GM12872 (cell line): ENCODE measurements at regions not wholly inside any gene's neighbourhood (a gene's known extent, or its start where the extent isn't known, plus 50 kb on each side); places are given as distances from the start of the nearest gene placed in this dataset.
A peak's percentile ranks its signal among the peaks of the same experiment; 100 is the strongest.

Source experiments
- TF ChIP-seq, protein P1 (sequence below): IDR thresholded peaks from 3 replicates; pipeline ENCODE4 v1.5.1; 2011; ENCODE audit warnings: low read depth, mild to moderate bottlenecking, low read length, moderate library complexity; ENCODE audit not compliant: insufficient read depth

DNA sequence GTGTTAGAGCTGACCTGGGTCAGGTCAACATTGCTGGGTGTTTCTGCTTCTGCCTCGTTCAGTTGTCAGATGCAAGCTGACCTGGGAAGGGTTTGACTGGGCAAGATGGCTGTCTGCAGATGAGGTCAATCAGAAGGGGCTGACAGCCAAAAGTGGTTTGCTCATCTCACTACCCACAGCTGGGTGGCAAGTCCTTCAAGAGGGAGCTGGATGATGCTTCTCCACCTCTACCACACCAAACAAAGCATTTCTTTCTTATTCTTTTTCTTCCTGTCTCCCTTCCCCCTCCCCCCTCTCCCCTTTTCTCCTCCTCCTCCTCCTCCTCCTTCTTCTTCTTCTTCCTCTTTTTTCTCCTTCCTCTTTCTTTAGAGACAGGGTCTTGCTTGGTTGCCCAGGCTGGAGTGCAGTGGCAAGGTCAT lies 268.2 kb upstream of the PLEKHG7 start:
- TF ChIP-seq, protein P1, sequence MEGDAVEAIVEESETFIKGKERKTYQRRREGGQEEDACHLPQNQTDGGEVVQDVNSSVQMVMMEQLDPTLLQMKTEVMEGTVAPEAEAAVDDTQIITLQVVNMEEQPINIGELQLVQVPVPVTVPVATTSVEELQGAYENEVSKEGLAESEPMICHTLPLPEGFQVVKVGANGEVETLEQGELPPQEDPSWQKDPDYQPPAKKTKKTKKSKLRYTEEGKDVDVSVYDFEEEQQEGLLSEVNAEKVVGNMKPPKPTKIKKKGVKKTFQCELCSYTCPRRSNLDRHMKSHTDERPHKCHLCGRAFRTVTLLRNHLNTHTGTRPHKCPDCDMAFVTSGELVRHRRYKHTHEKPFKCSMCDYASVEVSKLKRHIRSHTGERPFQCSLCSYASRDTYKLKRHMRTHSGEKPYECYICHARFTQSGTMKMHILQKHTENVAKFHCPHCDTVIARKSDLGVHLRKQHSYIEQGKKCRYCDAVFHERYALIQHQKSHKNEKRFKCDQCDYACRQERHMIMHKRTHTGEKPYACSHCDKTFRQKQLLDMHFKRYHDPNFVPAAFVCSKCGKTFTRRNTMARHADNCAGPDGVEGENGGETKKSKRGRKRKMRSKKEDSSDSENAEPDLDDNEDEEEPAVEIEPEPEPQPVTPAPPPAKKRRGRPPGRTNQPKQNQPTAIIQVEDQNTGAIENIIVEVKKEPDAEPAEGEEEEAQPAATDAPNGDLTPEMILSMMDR, result no peak

DNA sequence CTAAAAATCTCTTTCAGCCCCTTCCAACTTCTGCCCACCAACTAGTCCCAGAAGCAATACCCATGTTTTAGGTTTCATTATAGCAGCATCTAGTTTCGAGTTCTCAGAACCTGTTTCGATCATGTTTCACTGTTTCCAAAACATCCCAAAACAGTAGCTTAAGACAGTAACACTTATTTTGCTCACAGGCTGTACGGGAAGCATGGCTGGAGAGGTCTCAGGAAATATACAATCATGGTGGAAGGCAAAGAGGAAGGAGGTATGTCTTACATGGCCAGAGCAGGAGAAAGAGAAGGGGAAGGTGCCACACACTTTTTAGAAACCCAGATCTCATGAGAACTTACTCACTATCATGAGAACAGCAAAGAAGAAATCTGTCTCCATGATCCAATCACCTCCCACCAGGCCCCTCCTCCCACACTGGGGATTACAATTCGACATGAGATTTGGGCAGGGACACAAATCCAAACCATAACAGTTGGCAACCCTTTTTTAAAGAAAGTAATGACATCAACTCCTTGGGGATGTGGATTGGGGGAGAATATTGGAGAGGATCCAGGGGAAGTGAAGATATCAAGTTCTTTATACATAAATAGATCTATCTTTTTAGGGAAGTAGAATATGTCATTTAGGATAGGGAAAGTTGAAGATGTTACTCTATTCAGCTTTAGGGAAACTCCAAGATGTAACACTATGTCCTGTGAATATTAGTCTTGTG lies 269.9 kb upstream of the PLEKHG7 start:
- TF ChIP-seq, protein P1, result no peak

DNA sequence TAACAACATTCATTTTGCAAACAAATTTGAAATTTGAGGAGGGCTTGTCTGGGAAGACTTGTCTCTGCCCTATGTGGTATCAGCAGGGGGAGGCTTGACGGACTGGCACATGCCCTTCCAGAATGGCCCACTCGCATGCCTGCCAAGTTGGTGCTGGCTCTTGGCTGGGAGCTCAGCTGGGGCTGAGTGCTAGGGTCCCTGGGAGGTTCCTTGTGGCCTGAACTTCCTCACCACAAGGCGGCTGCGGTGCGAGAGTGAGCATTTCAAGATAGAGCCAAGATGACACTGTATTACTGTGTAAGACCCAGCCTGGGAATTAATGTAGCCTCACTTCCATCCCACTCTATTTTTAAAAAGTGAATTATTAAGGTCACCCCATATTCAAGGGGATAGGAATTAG lies 271.6 kb upstream of the PLEKHG7 start:
- TF ChIP-seq, protein P1, result peak; percentile 35; the same call in 2 of the 3 replicates

DNA sequence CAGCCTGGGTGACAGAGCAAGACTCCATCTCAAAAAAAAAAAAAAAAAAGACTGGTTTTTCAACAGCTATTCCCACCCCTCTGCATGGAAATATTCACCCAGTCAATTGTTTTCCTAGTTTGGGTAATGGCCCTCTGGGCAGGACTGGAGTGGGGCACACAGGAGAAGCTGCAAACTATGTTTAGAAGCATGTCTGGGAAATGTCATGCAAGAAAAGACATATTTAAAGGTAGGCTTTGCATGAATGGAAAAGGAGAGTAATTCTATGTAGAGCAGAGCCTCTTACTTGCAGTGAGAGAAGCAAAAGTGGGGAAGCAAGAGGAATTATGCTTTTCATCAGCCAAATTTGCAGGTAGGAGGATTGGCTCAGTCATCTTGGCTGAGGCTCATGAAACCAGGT lies 276.5 kb upstream of the PLEKHG7 start:
- TF ChIP-seq, protein P1, result no peak

DNA sequence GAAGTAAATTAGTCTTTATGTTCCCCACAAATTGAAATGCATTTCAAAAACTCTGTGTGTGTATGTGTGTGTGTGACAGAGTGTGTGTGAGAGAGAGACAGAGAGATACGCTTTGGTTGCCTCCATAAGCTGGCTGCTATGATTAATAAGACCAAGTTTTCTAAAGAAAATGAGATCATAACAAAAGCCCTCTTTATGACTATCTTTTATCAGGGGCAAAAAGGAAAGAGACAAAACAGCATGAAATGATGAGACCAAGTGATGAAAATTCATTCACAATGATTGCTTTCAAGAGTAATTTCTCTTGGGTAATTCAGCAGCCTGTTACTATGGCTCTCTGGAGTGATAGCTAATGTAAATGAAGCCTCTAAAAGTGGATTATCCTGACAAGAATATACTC lies 277.6 kb upstream of the PLEKHG7 start:
- TF ChIP-seq, protein P1, result no peak

DNA sequence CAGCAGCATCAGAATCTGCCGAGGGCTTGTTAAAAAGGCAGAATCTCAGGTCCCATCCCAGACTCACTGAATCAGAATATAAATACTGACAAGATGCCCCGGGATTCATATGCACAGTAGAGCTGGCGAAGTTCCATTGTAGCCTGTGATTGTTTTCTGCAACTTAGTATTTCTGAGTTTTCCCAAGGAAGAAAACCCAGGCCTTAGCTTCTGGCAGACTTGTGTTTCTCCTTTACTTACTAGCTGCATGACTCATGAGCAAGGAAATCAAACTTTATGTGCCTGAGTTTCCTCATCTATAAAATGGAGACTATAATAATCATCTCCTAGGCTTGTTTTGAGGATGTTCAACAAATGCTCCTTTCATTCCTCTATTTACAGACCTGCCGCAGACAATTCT lies 278.5 kb upstream of the PLEKHG7 start:
- TF ChIP-seq, protein P1, result no peak

DNA sequence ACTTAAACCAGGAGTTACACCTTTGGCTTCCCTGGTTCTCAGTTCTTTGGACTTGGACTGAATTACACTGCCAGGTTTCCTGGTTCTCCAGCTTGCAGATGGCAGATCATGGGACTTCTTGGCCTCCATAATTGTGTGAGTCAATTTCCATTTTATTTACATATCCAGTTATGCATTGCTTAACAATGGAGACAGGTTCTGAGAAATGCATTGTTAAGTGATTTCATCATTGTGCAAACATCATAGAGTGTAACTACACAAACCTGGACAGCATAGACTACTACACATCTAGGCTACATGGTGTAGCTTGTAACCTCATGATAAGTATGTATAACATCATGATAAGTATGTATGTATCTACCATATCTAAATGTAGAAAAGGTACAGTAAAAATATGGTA lies 276.1 kb upstream of the BTG1 start:
- TF ChIP-seq, protein P1, result no peak
